ENCODE measurements at regions not wholly inside any gene's neighbourhood (a gene's known extent, or its start where the extent isn't known, plus 50 kb on each side); places are given as distances from the start of the nearest gene placed in this dataset.

DNA sequence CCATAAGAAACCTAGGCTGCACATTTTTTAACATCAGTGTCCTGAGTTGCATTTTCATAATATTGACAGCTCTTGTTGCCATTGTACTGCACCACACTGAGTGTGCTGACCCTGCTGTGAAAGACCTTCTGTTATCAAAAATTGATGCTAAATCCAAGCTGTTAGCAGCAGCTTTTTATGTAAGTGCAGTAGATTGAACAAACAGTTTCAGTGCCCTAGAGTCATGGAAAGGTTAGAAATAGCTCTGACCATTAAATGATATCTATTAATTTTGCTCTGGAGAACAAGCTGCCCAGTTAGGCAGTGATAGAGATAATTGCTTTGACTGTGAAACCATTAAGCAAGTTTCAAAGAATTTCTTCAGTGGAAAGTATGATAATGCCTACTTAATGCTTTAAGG is 1289.2 kb upstream of the PCDH20 start:
- ATAC-seq, result no peak
- CTCF ChIA-PET, result no interaction called here
- Histone ChIP-seq H3K9ac (ENCODE audit: low read length) (no peak overlapping the region), H3K27me3 (ENCODE audit: insufficient read depth, low read length) (no peaks in the 10 kb centered on the region), H4K20me1 (ENCODE audit: insufficient read depth) (no peaks in the 10 kb centered on the region), H3K9me2 (ENCODE audit: insufficient read depth) (no peaks in the 10 kb centered on the region), H3K4me1 (ENCODE audit: control insufficient read depth in 1 of 2, insufficient read depth in 2 of 2, low read length in 2 of 2) (peaks cover 0 to 12% of the 10 kb centered on the region in 2 experiments; a peak in 2 of 4 replicates), H2AFZ (ENCODE audit: low read depth, low read length, poor library complexity, severe bottlenecking) (peak overlapping the region; percentile 66), H3K9me3 (ENCODE audit: control insufficient read depth in 1 of 2, insufficient read depth in 1 of 2, low read depth in 1 of 2, low read length in 2 of 2) (no peaks in the 10 kb centered on the region), H3K4me3 (replicated peaks in 1 of 2; ENCODE audit: low read depth in 1 of 2, low read length in 2 of 2) (no peak overlapping the region), H3K27ac (ENCODE audit: low read depth, low read length) (no peak overlapping the region), H3K36me3 (ENCODE audit: control insufficient read depth in 1 of 2, insufficient read depth in 2 of 2, low read length in 2 of 2) (no peaks in the 10 kb centered on the region), H3K4me2 (ENCODE audit: low read length) (no peak overlapping the region), H3K79me2 (ENCODE audit: insufficient read depth, low read length) (no peaks in the 10 kb centered on the region)
- DNase-seq (ENCODE audit: low read depth, low spot score), result no peak
- POLR2A ChIA-PET, result no interaction called here
- no TSS peak for BruUV-seq (replicated peaks)
- no peak for TF ChIP-seq POLR2AphosphoS5 (IDR thresholded peaks at IDR 0.05; ENCODE audit: low read depth, low read length)
- TF ChIP-seq CBX3 (IDR thresholded peaks at IDR 0.05; ENCODE audit: low read depth), result no peak
- TF ChIP-seq CEBPB (IDR thresholded peaks at IDR 0.05; ENCODE audit: low read depth), result no peak
- TF ChIP-seq, protein P1, sequence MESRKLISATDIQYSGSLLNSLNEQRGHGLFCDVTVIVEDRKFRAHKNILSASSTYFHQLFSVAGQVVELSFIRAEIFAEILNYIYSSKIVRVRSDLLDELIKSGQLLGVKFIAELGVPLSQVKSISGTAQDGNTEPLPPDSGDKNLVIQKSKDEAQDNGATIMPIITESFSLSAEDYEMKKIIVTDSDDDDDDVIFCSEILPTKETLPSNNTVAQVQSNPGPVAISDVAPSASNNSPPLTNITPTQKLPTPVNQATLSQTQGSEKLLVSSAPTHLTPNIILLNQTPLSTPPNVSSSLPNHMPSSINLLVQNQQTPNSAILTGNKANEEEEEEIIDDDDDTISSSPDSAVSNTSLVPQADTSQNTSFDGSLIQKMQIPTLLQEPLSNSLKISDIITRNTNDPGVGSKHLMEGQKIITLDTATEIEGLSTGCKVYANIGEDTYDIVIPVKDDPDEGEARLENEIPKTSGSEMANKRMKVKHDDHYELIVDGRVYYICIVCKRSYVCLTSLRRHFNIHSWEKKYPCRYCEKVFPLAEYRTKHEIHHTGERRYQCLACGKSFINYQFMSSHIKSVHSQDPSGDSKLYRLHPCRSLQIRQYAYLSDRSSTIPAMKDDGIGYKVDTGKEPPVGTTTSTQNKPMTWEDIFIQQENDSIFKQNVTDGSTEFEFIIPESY (IDR thresholded peaks at IDR 0.05; ENCODE audit: extremely low read depth, insufficient replicate concordance, low read length), result no peak
- TF ChIP-seq SRF (IDR thresholded peaks at IDR 0.05; ENCODE audit: low read depth), result no peak
- TF ChIP-seq CTCF (IDR thresholded peaks at IDR 0.05 in 2 of 3, conservative IDR thresholded peaks at IDR 0.05 in 1 of 3; ENCODE audit: borderline replicate concordance in 1 of 3, insufficient read depth in 1 of 3, low read depth in 2 of 3, low read length in 2 of 3), result no peak
- TF ChIP-seq EZH2phosphoT487 (IDR thresholded peaks at IDR 0.05; ENCODE audit: borderline replicate concordance), result no peak
- TF ChIP-seq POLR2A (IDR thresholded peaks at IDR 0.05; ENCODE audit: borderline replicate concordance, extremely low read depth, insufficient read depth, insufficient read length), result no peak
- no peak for TF ChIP-seq EGR1 (IDR thresholded peaks at IDR 0.05; ENCODE audit: low read depth)
- no peak for TF ChIP-seq YY1 (IDR thresholded peaks at IDR 0.05; ENCODE audit: extremely low read depth, insufficient replicate concordance, low read depth, low read length)
- no peak for TF ChIP-seq SP1 (IDR thresholded peaks at IDR 0.05; ENCODE audit: low read depth)
- no peak for TF ChIP-seq ELF1 (IDR thresholded peaks at IDR 0.05; ENCODE audit: borderline replicate concordance, low read depth)
- TF ChIP-seq, protein P2, sequence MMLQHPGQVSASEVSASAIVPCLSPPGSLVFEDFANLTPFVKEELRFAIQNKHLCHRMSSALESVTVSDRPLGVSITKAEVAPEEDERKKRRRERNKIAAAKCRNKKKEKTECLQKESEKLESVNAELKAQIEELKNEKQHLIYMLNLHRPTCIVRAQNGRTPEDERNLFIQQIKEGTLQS (IDR thresholded peaks at IDR 0.05), result no peak
- intact Hi-C loops (cut with micrococcal nuclease), result no loop called here
- RAD21 ChIA-PET (ENCODE audit: low non-redundant PET in 1 of 2, low total read pairs in 2 of 2, uncharacterized antibody in 2 of 2, unreplicated experiment in 2 of 2), result no interaction called here

Measured in HCT116 (cell line).